ENCODE measurements at regions not wholly inside any gene's neighbourhood (a gene's known extent, or its start where the extent isn't known, plus 50 kb on each side); places are given as distances from the start of the nearest gene placed in this dataset.
A peak's percentile ranks its signal among the peaks of the same experiment; 100 is the strongest.

DNA sequence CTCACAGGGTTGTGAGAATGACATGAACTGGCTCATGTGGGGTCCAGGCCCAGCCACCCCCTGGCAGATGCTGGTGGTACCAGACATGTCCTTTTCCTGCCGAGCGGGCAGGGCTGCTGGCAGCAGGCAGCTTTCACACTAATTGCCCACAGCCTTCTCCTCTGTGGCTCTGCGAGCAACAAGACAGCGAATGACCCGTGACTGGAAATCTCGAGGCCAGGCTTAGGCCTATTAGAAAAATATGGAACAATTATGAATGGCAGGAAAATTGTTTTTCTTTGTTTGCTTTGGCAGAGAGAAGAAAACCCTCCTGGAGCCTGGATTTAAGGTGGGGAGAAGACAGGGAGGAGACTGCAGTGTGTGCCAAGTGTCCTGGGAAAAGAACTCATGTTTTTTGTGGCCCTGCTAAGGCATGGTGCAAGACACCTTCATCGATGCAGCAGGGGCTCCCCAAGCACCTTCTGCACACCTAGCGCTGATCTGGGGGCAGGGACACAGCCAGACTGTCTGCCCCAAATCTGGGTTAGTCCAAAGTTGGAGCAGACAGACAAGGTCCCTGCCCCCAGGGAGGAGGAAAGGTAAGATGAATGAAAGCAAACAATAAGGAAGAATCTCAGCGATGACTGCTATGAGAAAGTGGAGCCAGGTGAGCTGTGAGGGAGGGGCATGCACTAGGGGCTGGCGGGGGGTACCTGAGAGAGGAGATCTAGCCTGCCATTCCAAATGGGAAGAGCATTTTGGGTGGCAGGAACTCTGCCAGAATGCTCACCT is 193.8 kb upstream of the TLE3 start:
- intact Hi-C loops (cut with DNase I), result no loop called here
- Histone ChIP-seq H3K9me3 (no peaks in the 10 kb centered on the region), H3K4me3 (no peak overlapping the region), H3K27ac (no peak overlapping the region), H3K36me3 (no peaks in the 10 kb centered on the region), H3K4me1 (peaks cover 0 to 23% (median 9%) of the 10 kb centered on the region in 12 donors), H3K27me3 (no peaks in the 10 kb centered on the region)
- DNase-seq (no peak), ATAC-seq (peak in 2 of 4 donors; percentile 14 to 28)
- WGBS, 4 donors, result 77 to 83% (median 80%) methylated on average over 10 of the region's 10 CpGs
- TF ChIP-seq, protein P1, sequence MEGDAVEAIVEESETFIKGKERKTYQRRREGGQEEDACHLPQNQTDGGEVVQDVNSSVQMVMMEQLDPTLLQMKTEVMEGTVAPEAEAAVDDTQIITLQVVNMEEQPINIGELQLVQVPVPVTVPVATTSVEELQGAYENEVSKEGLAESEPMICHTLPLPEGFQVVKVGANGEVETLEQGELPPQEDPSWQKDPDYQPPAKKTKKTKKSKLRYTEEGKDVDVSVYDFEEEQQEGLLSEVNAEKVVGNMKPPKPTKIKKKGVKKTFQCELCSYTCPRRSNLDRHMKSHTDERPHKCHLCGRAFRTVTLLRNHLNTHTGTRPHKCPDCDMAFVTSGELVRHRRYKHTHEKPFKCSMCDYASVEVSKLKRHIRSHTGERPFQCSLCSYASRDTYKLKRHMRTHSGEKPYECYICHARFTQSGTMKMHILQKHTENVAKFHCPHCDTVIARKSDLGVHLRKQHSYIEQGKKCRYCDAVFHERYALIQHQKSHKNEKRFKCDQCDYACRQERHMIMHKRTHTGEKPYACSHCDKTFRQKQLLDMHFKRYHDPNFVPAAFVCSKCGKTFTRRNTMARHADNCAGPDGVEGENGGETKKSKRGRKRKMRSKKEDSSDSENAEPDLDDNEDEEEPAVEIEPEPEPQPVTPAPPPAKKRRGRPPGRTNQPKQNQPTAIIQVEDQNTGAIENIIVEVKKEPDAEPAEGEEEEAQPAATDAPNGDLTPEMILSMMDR (IDR thresholded peaks at IDR 0.05), result no peak
- TF ChIP-seq POLR2A (IDR thresholded peaks at IDR 0.05), result no peak

DNA sequence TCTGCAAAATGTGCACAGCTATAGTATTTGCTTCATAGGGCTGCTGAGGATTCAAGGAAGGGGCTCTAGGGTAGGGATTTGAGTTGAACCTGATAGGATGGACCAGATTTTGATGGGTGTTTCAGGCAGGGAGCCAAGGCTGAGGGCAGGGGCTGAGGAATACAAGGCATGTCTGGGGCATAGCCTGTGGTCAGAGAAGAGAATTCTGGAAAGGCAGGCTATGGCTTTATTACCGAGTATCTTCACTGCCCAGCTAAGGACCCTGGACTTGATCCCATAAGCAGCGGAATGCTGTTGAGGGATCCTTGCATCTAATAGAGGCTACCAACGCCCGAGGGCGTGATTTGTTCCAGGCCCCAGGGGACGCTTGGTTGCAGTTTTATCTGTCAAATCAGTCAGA is 193.0 kb upstream of the TLE3 start:
- Histone ChIP-seq H3K4me3 (no peak overlapping the region), H3K27me3 (no peaks in the 10 kb centered on the region), H3K4me1 (peaks cover 0 to 23% (median 9%) of the 10 kb centered on the region in 12 donors), H3K27ac (no peak overlapping the region), H3K36me3 (no peaks in the 10 kb centered on the region), H3K9me3 (no peaks in the 10 kb centered on the region)
- DNase-seq (no peak), ATAC-seq (no peak)
- TF ChIP-seq, protein P1 (IDR thresholded peaks at IDR 0.05), result no peak
- no peak for TF ChIP-seq POLR2A (IDR thresholded peaks at IDR 0.05)
- intact Hi-C loops (cut with DNase I), result no loop called here
- 94 to 99% (median 96%) methylated on average over 6 of the region's 6 CpGs for WGBS, 4 donors

DNA sequence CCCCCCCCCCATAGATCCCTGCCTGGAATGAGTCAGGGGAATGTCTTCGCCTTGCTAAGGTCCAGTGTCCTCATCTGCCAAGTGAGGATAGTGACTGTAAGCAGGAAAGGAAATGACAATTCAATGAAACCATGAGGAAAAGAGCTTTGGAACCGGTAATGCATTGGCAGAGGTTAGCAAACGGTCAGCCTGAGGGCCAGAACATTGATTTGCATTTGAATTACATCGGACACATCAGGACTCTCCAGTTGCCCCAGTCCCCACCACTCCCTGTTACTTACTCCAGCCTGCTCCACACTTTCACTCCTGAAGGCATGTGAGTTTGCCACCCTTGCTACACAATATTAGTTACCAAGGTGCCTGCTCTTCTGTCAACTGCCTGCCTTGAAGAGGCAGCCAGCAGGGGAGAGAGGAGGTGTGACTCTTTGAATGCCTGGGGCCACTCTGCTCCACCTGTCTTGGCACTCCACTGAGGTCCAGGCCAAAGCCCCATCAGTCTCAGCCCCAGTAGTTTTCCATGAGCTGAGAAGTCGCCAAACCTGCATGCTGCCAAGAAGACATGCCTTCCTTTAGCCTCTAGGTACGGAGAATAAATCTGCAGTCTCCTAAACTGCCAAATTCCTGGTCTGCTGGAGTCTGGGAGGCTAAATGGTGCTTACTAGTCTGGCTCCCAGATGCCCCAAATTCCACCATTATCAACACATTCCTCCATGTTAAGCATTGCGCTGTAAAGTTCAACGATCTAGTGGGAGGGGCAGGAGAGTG is 191.7 kb upstream of the TLE3 start:
- 43 to 58% (median 45%) methylated on average over 8 of the region's 8 CpGs for WGBS, 4 donors

More for the DNA sequence above, 191.7 kb upstream of the TLE3 start:
- ATAC-seq (peak in 2 of 4 donors; percentile 19 to 30), DNase-seq (no peak)
- Histone ChIP-seq H3K9me3 (no peaks in the 10 kb centered on the region), H3K36me3 (no peaks in the 10 kb centered on the region), H3K27me3 (no peaks in the 10 kb centered on the region), H3K4me3 (no peak overlapping the region), H3K4me1 (peaks cover 0 to 28% (median 11%) of the 10 kb centered on the region in 12 donors), H3K27ac (no peak overlapping the region)
- TF ChIP-seq POLR2A (IDR thresholded peaks at IDR 0.05), result no peak
- TF ChIP-seq, protein P1 (IDR thresholded peaks at IDR 0.05), result no peak
- intact Hi-C loops (cut with DNase I), result loop anchor here in 1 of 10 donors (10.0 kb wide), 1 partner anchor 145 kb away; no protein-coding TSS in a partner anchor

All from heart left ventricle (tissue), 16 donors.